NCI-H2196 treated with DMSO at 0.1 percent for 48 hours (cell line): ENCODE measurements at regions not wholly inside any gene's neighbourhood (a gene's known extent, or its start where the extent isn't known, plus 50 kb on each side); places are given as distances from the start of the nearest gene placed in this dataset.
A peak's percentile ranks its signal among the peaks of the same experiment; 100 is the strongest.

ENCODE experiments used
- DNase-seq: peaks from one replicate; lab custom pipeline; 2025; ENCODE audit not compliant: unreplicated experiment; lab: John Stamatoyannopoulos, UW

GRCh38 chr16:62967163-62967562 lies 930.9 kb upstream of the CDH8 start:
- peak; percentile 53 for DNase-seq

DNA sequence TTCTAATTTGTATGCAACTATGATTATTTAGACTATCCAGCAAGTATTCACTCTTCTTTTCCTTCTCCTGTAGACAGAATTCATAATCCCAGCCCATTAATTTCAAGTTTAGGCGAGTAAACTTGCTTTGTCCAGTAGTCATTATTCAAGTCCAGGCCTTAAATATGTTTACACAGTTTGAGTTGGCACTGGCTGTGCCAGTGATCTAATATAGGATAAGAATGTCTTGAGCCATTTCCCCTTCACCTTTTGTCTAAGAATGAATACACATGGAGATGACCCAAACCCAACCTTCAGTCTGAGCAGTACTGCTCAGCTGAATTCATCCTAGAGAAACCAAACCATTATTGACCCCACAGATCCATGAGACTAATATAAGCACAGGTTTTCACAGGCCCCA lies 930.4 kb upstream of the CDH8 start:
- no peak for DNase-seq

- DNase-seq = no peak
Observed at GRCh38 chr16:62965831-62966230, 929.6 kb upstream of the CDH8 start.

GRCh38 chr16:62963846-62964245 lies 927.6 kb upstream of the CDH8 start:
- no peak for DNase-seq

DNA sequence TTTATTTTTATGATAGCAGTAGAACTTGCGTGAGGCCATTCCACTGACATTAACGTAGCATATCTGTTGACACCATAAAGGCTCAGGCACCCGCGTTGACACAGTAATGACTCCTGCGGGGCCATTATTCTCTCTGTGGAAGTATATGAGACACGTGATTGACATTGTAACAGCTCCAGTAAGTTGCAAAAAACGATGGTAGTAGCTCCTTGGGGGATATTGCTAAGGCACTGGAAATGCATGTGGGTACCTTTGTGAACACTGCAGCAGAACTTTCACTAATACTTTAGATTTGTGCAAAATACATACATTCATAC lies 918.8 kb upstream of the CDH8 start:
- no peak for DNase-seq

GRCh38 chr16:62954144-62955032 lies 918.1 kb upstream of the CDH8 start:
- DNase-seq = no peak

DNA sequence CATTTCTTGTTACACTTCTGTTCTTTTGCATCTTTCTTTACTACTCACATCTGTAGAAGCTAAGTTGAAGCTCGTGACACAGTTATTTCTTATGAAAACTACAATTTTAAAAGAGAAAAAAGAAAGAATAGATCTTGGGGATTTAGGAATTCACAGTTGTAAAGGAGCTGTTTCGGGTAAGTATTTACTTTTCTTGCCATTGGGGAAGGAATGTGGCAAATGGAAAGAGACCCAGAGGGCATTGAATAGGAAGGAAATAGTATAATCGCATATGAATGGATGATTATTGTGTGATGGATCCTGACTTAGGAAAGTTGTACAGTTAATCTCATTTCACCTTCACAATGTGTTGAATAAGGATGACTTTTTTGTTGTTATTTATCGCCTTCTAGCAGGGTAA lies 914.1 kb upstream of the CDH8 start:
- DNase-seq = no peak

GRCh38 chr16:62940569-62940968 lies 904.3 kb upstream of the CDH8 start:
- no peak for DNase-seq

DNA sequence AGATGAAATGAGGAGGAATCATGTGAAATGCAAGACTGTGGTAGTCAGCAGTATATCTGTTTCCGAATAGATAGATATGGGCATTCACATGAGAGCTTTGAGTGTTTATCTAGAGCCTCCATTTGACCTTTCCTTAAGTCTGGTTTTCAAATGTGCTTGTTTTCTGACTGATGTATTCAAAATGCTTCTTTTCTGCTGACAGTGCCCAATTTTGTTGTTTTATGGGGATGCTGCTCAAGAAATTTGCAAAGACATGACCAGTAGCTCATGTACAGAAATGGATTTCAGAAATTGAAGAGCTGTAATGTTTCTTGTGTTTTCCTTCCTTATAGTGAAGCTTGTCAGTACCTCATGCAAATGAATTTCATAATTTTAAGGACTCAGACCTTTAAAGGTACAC lies 903.4 kb upstream of the CDH8 start:
- DNase-seq = no peak

GRCh38 chr16:62933929-62934328 lies 897.7 kb upstream of the CDH8 start:
- no peak for DNase-seq

DNA sequence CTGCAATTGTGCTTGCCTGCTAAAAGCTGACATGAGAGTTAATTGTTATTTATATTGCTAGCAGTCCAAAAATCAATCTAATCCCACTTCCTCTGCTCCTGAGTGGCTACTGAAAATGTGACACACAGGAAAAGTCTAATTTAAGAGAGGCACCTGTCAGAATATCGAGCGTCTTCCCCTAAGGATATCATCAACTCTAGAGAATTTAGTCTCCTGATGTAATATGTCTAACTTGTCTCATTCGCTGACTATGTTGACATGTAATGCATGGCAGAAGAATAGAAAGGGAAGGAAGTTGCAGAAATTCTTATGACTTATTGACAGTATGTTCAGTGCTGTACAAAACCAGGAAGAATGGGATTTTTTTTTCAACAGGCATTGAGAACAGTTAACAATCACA lies 893.4 kb upstream of the CDH8 start:
- DNase-seq = no peak

DNA sequence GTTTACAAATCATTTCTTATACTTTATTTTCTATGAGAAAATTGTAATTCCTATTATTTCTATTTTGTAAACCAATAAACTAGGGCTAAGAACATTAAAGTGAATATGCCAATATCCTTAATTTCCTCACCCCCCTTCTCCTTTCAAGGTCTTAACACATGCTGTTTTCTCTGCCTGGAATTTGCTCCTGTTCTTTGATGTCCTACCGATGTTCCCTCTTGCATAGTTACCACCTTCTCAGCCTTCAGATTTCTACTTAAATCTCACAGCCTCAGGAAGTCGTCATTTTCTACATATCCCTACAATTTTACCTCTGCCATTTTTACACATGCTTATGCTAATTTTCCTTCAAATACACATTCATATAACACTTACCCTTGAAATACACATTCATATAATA lies 890.9 kb upstream of the CDH8 start:
- DNase-seq = no peak

DNA sequence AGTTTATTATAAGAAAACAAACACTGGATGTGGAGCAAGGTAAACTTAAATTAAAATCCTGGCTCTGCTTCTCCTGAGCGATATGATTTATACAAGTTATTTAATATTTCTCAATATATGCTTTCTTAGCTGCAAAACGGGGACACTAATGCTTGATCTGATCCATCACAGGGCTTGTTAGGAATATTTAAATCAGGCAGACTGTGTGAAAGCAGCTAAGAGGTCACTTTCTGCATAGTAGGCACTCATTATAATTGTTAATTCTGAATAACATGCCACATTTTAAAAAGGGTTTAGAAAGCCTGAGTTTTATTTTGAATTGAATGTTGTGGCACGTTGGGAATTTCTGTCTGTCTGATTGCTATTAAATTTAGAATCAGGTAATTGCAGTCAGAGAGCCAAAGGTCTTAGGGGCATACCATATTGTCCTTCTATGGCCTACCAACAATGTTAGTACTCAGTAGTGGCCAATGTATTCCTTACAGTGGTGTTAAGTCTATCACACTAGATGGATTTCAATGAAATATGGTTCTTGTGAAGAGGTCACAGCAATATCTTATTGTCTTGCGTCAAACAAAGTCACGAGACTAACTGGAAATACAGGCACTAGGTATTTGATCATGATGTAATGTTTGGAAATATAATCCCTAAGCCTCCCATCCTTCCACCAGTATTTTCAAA lies 890.0 kb upstream of the CDH8 start:
- DNase-seq = no peak

DNA sequence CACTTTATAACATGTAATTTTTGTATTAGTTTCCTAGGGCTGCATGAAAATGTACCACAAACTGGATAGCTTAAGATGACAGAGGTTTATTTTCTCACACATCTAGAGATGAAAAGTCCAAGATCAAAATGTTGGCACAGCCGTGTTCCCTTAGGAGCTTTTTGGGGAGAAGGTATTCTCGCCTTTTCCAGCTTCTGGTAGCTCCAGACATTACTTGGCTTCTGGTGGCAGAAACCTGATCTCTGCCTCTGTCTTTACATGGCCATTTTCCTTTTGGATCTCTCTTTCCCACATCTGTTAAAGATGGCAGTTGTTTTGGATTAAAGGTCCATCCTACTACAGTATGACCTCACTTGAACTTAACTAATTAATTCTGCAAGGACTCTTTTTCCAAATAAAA lies 885.7 kb upstream of the CDH8 start:
- no peak for DNase-seq

GRCh38 chr16:62913924-62914323 lies 877.7 kb upstream of the CDH8 start:
- DNase-seq = no peak

- no peak for DNase-seq
Observed at GRCh38 chr16:62913333-62913732, 877.1 kb upstream of the CDH8 start.

- DNase-seq = no peak
Observed at GRCh38 chr16:62909597-62909996, 873.4 kb upstream of the CDH8 start.

DNA sequence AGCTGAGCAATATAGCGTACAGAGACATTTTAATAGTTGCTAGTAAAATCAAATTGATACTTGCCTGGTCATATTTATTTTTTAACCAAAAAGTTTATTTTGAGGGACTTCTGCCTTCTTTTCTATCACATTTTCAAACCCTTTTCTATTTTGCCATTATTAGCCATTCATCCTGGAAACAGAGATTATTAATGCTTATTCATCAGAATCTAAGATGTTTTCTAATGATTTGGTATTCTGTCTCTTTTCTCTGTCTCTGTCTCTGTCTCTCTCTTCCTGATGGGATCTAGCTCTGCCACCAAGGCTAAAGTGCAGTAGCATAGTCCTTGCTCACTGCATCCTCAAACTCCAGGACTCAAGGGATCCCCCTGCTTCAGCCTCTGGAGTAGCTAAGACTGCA lies 871.3 kb upstream of the CDH8 start:
- no peak for DNase-seq

- DNase-seq = no peak
Observed at GRCh38 chr16:62903961-62904502, 867.8 kb upstream of the CDH8 start.

DNA sequence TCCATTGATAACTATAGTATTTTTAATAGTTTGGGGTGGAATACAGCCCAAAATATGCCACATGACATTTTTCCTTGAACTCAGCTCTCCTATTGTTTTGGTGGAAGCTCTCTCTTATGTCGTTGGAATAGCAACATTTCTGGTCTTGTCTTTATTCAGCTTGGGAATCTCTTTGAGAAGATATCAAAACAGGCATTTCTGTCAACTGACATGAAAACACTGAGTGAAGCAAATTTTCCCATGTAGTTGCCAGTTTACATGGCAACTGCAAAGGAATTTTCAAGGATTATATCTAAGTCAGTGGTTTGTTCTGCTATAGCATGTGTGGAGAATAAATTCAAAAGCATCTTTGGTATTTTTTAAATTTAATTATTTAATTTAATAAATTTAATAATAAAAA lies 863.5 kb upstream of the CDH8 start:
- DNase-seq = no peak

GRCh38 chr16:62889097-62889496 lies 852.9 kb upstream of the CDH8 start:
- DNase-seq = no peak

- DNase-seq = no peak
Observed at GRCh38 chr16:62883509-62883908, 847.3 kb upstream of the CDH8 start.
